OCI-LY3 (cell line): ENCODE measurements at regions not wholly inside any gene's neighbourhood (a gene's known extent, or its start where the extent isn't known, plus 50 kb on each side); places are given as distances from the start of the nearest gene placed in this dataset.

Experiments
- H2AFZ ChIP-seq: fragments of 200-600, 300-600 bp; shearing (Covaris generic); 2 replicates; pipeline ENCODE4 v1.6.0; 2014; ENCODE audit warnings: antibody characterized with exemption, low read depth, low read length
- H3K27ac ChIP-seq: fragments of 200-600, 300-600 bp; sonication (generic); 2 replicates; pipeline ENCODE4 v1.5.1; 2014; ENCODE audit warnings: mild to moderate bottlenecking, low read length, moderate library complexity, mixed read lengths
- H3K27me3 ChIP-seq: fragments of 200-600, 300-600 bp; sonication (generic); 2 replicates; pipeline ENCODE4 v1.6.1; 2014; ENCODE audit warnings: low read depth, low read length, mixed read lengths
- H3K36me3 ChIP-seq: fragments of 200-600, 300-600 bp; sonication (generic); replicated peaks from 2 replicates; pipeline ENCODE3; 2014; ENCODE audit warnings: low read depth, low read length, mixed read lengths
- H3K4me1 ChIP-seq: fragments of 300-600, 200-600 bp; sonication (generic); 2 replicates; pipeline ENCODE4 v1.6.1; 2014; ENCODE audit warnings: low read length, mixed read lengths
- H3K4me2 ChIP-seq: fragments of 200-600, 300-600 bp; sonication (generic); 2 replicates; pipeline ENCODE4 v1.6.1; 2014; ENCODE audit warnings: low read length, mixed read lengths
- H3K4me3 ChIP-seq: fragments of 300-600, 200-600 bp; sonication (generic); 2 replicates; pipeline ENCODE4 v1.5.1; 2014; ENCODE audit warnings: antibody characterized with exemption, mild to moderate bottlenecking, low read length, moderate library complexity
- H3K79me2 ChIP-seq: fragments of 300-600, 200-600 bp; shearing (Covaris generic); 2 replicates; pipeline ENCODE4 v1.6.1; 2014; ENCODE audit warnings: mild to moderate bottlenecking, low read length, mixed read lengths
- H3K9ac ChIP-seq: fragments of 300-600, 200-600 bp; shearing (Covaris generic); 2 replicates; pipeline ENCODE4 v1.6.0; 2014; ENCODE audit warnings: mild to moderate bottlenecking, low read length, moderate library complexity
- H3K9me3 ChIP-seq: fragments of 200-600, 300-600 bp; shearing (Covaris generic); 2 replicates; pipeline ENCODE4 v1.6.1; 2014; ENCODE audit warnings: low read length, mixed read lengths; ENCODE audit not compliant: insufficient read depth
- H4K20me1 ChIP-seq: fragments of 200-600, 300-600 bp; sonication (generic); 2 replicates; pipeline ENCODE4 v1.6.1; 2016; ENCODE audit warnings: low read length, mixed read lengths; ENCODE audit not compliant: insufficient read depth
- EZH2phosphoT487 ChIP-seq: fragments of 200-600 bp; shearing (Covaris generic); IDR thresholded peaks from 2 replicates; pipeline ENCODE4 v1.6.1; 2018; ENCODE audit warnings: antibody characterized with exemption, mixed run types, low read depth
- TF ChIP-seq, protein P1 (sequence below): fragments of 200-600, 300-600 bp; sonication (generic); IDR thresholded peaks from 2 replicates; pipeline ENCODE4 v1.5.1; 2014; ENCODE audit warnings: antibody characterized with exemption, low read length, low read depth

DNA sequence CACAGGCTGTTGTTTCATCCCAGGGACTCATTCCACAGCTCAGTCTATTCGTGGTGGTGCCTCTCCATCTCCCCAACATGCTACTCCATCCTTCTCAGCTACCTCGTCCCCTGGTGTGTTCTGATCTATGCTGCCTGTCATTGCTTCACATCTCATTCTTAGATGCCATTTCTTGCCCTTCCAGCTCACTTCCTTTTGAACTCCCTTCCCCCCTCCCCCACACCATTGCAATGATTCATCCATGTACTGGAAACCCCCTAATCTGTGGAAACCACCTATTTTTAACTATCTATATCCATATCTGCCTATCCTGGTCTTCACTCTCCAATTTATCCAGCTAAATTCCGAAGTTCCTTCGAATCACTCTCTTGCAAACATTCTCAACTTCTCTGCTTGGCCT is 65.7 kb upstream of the PARD3B start:
- H3K4me1 ChIP-seq = peaks cover 9% of the 10 kb centered on the region
- H3K27ac ChIP-seq = no peak overlapping the region
- no peak overlapping the region for H3K9ac ChIP-seq
- no peaks in the 10 kb centered on the region for H3K9me3 ChIP-seq
- H3K79me2 ChIP-seq = no peaks in the 10 kb centered on the region
- H4K20me1 ChIP-seq = no peaks in the 10 kb centered on the region
- H2AFZ ChIP-seq = no peak overlapping the region
- no peak overlapping the region for H3K4me2 ChIP-seq
- no peak for TF ChIP-seq EZH2phosphoT487
- TF ChIP-seq, protein P1, sequence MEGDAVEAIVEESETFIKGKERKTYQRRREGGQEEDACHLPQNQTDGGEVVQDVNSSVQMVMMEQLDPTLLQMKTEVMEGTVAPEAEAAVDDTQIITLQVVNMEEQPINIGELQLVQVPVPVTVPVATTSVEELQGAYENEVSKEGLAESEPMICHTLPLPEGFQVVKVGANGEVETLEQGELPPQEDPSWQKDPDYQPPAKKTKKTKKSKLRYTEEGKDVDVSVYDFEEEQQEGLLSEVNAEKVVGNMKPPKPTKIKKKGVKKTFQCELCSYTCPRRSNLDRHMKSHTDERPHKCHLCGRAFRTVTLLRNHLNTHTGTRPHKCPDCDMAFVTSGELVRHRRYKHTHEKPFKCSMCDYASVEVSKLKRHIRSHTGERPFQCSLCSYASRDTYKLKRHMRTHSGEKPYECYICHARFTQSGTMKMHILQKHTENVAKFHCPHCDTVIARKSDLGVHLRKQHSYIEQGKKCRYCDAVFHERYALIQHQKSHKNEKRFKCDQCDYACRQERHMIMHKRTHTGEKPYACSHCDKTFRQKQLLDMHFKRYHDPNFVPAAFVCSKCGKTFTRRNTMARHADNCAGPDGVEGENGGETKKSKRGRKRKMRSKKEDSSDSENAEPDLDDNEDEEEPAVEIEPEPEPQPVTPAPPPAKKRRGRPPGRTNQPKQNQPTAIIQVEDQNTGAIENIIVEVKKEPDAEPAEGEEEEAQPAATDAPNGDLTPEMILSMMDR = no peak
- H3K36me3 ChIP-seq = no peaks in the 10 kb centered on the region
- H3K27me3 ChIP-seq = no peaks in the 10 kb centered on the region
- no peak overlapping the region for H3K4me3 ChIP-seq

DNA sequence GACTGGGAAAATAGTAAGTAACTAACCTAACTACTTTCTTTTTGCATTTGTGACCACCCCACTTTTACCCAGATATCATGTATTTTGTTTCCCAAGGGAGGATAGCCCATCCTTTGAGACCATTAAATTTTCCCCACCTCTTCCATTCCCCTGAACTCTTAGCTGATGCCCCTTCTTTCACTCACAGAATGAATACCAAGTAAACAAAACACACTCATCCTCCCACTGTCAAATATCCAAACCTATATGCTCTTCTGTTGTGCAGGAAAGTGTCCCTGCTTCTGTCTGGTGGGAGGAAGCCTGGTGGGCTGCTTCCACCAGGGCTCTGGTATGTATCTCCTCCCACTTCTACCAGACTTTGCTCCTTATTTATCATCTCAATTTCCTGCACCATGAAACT is 64.6 kb upstream of the PARD3B start:
- no peak overlapping the region for H3K27ac ChIP-seq
- peaks cover 9% of the 10 kb centered on the region for H3K4me1 ChIP-seq
- H3K36me3 ChIP-seq = no peaks in the 10 kb centered on the region
- no peak overlapping the region for H2AFZ ChIP-seq
- H3K79me2 ChIP-seq = no peaks in the 10 kb centered on the region
- TF ChIP-seq, protein P1 = no peak
- no peak for TF ChIP-seq EZH2phosphoT487
- no peaks in the 10 kb centered on the region for H4K20me1 ChIP-seq
- H3K9ac ChIP-seq = no peak overlapping the region
- H3K4me2 ChIP-seq = no peak overlapping the region
- H3K9me3 ChIP-seq = no peaks in the 10 kb centered on the region
- no peak overlapping the region for H3K4me3 ChIP-seq
- H3K27me3 ChIP-seq = no peaks in the 10 kb centered on the region

DNA sequence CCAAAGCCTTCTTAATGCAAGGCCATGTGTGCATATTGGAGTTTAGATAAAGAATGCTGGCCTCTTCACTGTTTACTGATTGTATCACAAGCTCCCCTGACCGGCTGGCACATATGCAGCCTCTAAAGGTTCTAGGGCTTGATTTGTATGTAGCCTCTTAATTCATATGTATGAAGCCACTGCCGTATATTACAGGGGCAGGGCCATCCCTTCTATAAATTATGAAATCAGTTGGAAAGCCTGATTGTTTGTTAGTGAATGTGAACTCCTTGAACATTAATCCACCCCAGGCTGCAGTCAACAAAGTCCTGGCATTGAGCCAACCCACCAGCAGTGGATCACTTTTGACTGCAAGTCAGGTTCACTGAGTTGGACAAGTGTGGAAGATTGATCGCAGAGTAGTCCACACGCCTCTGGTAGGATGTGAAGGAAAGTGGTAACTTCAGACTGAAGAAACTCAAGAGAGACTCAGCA is 61.6 kb upstream of the PARD3B start:
- TF ChIP-seq EZH2phosphoT487 = no peak
- TF ChIP-seq, protein P1 = no peak
- Histone ChIP-seq H3K4me2 (no peak overlapping the region), H3K4me1 (peaks cover 9% of the 10 kb centered on the region), H3K4me3 (no peak overlapping the region), H3K79me2 (no peaks in the 10 kb centered on the region), H3K9me3 (no peaks in the 10 kb centered on the region), H4K20me1 (no peaks in the 10 kb centered on the region), H3K27me3 (no peaks in the 10 kb centered on the region; the same call in 1 of the 2 replicates), H2AFZ (no peak overlapping the region), H3K9ac (no peak overlapping the region), H3K36me3 (no peaks in the 10 kb centered on the region), H3K27ac (no peak overlapping the region)

DNA sequence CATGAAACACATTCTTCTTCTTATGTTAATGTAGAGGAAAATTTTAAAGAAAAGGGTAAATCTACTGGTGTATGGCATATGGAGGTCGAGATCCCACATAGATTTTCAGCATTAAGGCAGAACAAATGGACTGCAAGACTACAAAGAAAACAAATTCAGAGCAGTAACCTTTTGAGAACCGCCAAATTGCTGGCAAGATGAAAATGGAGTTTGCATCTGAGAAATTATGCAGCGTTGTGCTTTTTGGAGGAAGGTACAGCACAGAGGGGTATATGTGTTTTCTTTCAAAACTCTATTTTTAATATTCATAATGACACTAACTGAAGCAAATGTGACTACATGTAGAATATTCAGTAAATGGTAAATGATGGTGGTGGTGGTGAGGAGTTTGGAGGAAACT is 59.0 kb upstream of the PARD3B start:
- no peak overlapping the region for H3K4me3 ChIP-seq
- H3K4me2 ChIP-seq = no peak overlapping the region
- H2AFZ ChIP-seq = no peak overlapping the region
- no peaks in the 10 kb centered on the region for H3K79me2 ChIP-seq
- no peaks in the 10 kb centered on the region for H3K36me3 ChIP-seq
- no peak overlapping the region for H3K9ac ChIP-seq
- H4K20me1 ChIP-seq = no peaks in the 10 kb centered on the region
- no peak for TF ChIP-seq EZH2phosphoT487
- TF ChIP-seq, protein P1 = no peak
- no peaks in the 10 kb centered on the region; the same call in 1 of the 2 replicates for H3K27me3 ChIP-seq
- no peaks in the 10 kb centered on the region for H3K9me3 ChIP-seq
- no peak overlapping the region for H3K27ac ChIP-seq
- H3K4me1 ChIP-seq = no peaks in the 10 kb centered on the region
